NT2/D1 (cell line): ENCODE measurements at regions not wholly inside any gene's neighbourhood (a gene's known extent, or its start where the extent isn't known, plus 50 kb on each side); places are given as distances from the start of the nearest gene placed in this dataset.

Experiments
- YY1 ChIP-seq: IDR thresholded peaks from 2 replicates; pipeline ENCODE4 v1.6.1; 2011; ENCODE audit not compliant: insufficient read length, insufficient read depth
- ZNF274 ChIP-seq: IDR thresholded peaks from 2 replicates; pipeline ENCODE4 v1.6.1; 2011; ENCODE audit warnings: mild to moderate bottlenecking, low read depth, low read length

GRCh38 chr1:166605137-166605536 lies 234.1 kb upstream of the POGK start:
- no peak for TF ChIP-seq ZNF274
- TF ChIP-seq YY1: no peak
